ENCODE measurements at regions not wholly inside any gene's neighbourhood (a gene's known extent, or its start where the extent isn't known, plus 50 kb on each side); places are given as distances from the start of the nearest gene placed in this dataset.

- Histone ChIP-seq H3K9me3 (ENCODE audit: low read depth, low read length) (no peaks in the 10 kb centered on the region), H3K9ac (ENCODE audit: insufficient read length) (no peak overlapping the region), H3K36me3 (ENCODE audit: insufficient read depth, low read length) (no peaks in the 10 kb centered on the region), H3K27ac (no peak overlapping the region), H3K4me3 (no peak overlapping the region)
- TF ChIP-seq FOXP2 (optimal IDR thresholded peaks at IDR 0.05; ENCODE audit: control extremely low read depth, extremely low read length, insufficient read depth) (no peak), EZH2 (IDR thresholded peaks at IDR 0.05) (no peak), POLR2AphosphoS5 (IDR thresholded peaks at IDR 0.05; ENCODE audit: borderline replicate concordance, low read depth, low read length) (no peak)
- DNase-seq (ENCODE audit: low read depth, low spot score) = no peak
Observed at GRCh38 chr14:26828741-26829140, 230.9 kb upstream of the NOVA1 start.

GRCh38 chr14:26833621-26834176 lies 235.9 kb upstream of the NOVA1 start:
- no peak overlapping the region for H3K27ac ChIP-seq
- no peak for DNase-seq (ENCODE audit: low read depth, low spot score)
- no peak for TF ChIP-seq EZH2 (IDR thresholded peaks at IDR 0.05)
- TF ChIP-seq FOXP2 (optimal IDR thresholded peaks at IDR 0.05; ENCODE audit: control extremely low read depth, extremely low read length, insufficient read depth) = no peak
- TF ChIP-seq POLR2AphosphoS5 (IDR thresholded peaks at IDR 0.05; ENCODE audit: borderline replicate concordance, low read depth, low read length) = no peak
- no peaks in the 10 kb centered on the region for H3K36me3 ChIP-seq (ENCODE audit: insufficient read depth, low read length)
- no peaks in the 10 kb centered on the region for H3K9me3 ChIP-seq (ENCODE audit: low read depth, low read length)
- H3K9ac ChIP-seq (ENCODE audit: insufficient read length) = no peak overlapping the region
- H3K4me3 ChIP-seq = no peak overlapping the region

- H3K9ac ChIP-seq (ENCODE audit: insufficient read length) = no peak overlapping the region
- no peak for TF ChIP-seq EZH2 (IDR thresholded peaks at IDR 0.05)
- no peak for TF ChIP-seq FOXP2 (optimal IDR thresholded peaks at IDR 0.05; ENCODE audit: control extremely low read depth, extremely low read length, insufficient read depth)
- TF ChIP-seq POLR2AphosphoS5 (IDR thresholded peaks at IDR 0.05; ENCODE audit: borderline replicate concordance, low read depth, low read length) = no peak
- no peak for DNase-seq (ENCODE audit: low read depth, low spot score)
- no peaks in the 10 kb centered on the region for H3K9me3 ChIP-seq (ENCODE audit: low read depth, low read length)
- no peak overlapping the region for H3K27ac ChIP-seq
- no peaks in the 10 kb centered on the region for H3K36me3 ChIP-seq (ENCODE audit: insufficient read depth, low read length)
- H3K4me3 ChIP-seq = no peak overlapping the region
Observed at GRCh38 chr14:26835979-26836570, 238.2 kb upstream of the NOVA1 start.

- Histone ChIP-seq H3K9ac (ENCODE audit: insufficient read length) (no peak overlapping the region), H3K36me3 (ENCODE audit: insufficient read depth, low read length) (no peaks in the 10 kb centered on the region), H3K9me3 (ENCODE audit: low read depth, low read length) (no peaks in the 10 kb centered on the region), H3K27ac (no peak overlapping the region), H3K4me3 (no peak overlapping the region)
- no peak for DNase-seq (ENCODE audit: low read depth, low spot score)
- TF ChIP-seq POLR2AphosphoS5 (IDR thresholded peaks at IDR 0.05; ENCODE audit: borderline replicate concordance, low read depth, low read length) (no peak), EZH2 (IDR thresholded peaks at IDR 0.05) (no peak), FOXP2 (optimal IDR thresholded peaks at IDR 0.05; ENCODE audit: control extremely low read depth, extremely low read length, insufficient read depth) (no peak)
Observed at GRCh38 chr14:26839481-26839880, 241.6 kb upstream of the NOVA1 start.

GRCh38 chr14:26841326-26841725 lies 243.5 kb upstream of the NOVA1 start:
- TF ChIP-seq POLR2AphosphoS5 (IDR thresholded peaks at IDR 0.05; ENCODE audit: borderline replicate concordance, low read depth, low read length) (no peak), EZH2 (IDR thresholded peaks at IDR 0.05) (no peak), FOXP2 (optimal IDR thresholded peaks at IDR 0.05; ENCODE audit: control extremely low read depth, extremely low read length, insufficient read depth) (no peak)
- no peak overlapping the region for H3K4me3 ChIP-seq
- H3K27ac ChIP-seq = no peak overlapping the region
- no peaks in the 10 kb centered on the region for H3K9me3 ChIP-seq (ENCODE audit: low read depth, low read length)
- H3K9ac ChIP-seq (ENCODE audit: insufficient read length) = no peak overlapping the region
- H3K36me3 ChIP-seq (ENCODE audit: insufficient read depth, low read length) = no peaks in the 10 kb centered on the region
- DNase-seq (ENCODE audit: low read depth, low spot score) = no peak

- no peak overlapping the region for H3K4me3 ChIP-seq
- no peak overlapping the region for H3K9ac ChIP-seq (ENCODE audit: insufficient read length)
- no peaks in the 10 kb centered on the region for H3K36me3 ChIP-seq (ENCODE audit: insufficient read depth, low read length)
- H3K27ac ChIP-seq = no peak overlapping the region
- H3K9me3 ChIP-seq (ENCODE audit: low read depth, low read length) = no peaks in the 10 kb centered on the region
- TF ChIP-seq POLR2AphosphoS5 (IDR thresholded peaks at IDR 0.05; ENCODE audit: borderline replicate concordance, low read depth, low read length) = no peak
- TF ChIP-seq EZH2 (IDR thresholded peaks at IDR 0.05) = no peak
- no peak for TF ChIP-seq FOXP2 (optimal IDR thresholded peaks at IDR 0.05; ENCODE audit: control extremely low read depth, extremely low read length, insufficient read depth)
- no peak for DNase-seq (ENCODE audit: low read depth, low spot score)
Observed at GRCh38 chr14:26841920-26842741, 244.3 kb upstream of the NOVA1 start.

GRCh38 chr14:26845151-26845818 lies 247.5 kb upstream of the NOVA1 start:
- Histone ChIP-seq H3K9ac (ENCODE audit: insufficient read length) (no peak overlapping the region), H3K27ac (no peak overlapping the region), H3K36me3 (ENCODE audit: insufficient read depth, low read length) (no peaks in the 10 kb centered on the region), H3K9me3 (ENCODE audit: low read depth, low read length) (no peaks in the 10 kb centered on the region), H3K4me3 (no peak overlapping the region)
- TF ChIP-seq POLR2AphosphoS5 (IDR thresholded peaks at IDR 0.05; ENCODE audit: borderline replicate concordance, low read depth, low read length) = no peak
- DNase-seq (ENCODE audit: low read depth, low spot score) = no peak

- no peak overlapping the region for H3K27ac ChIP-seq
- no peaks in the 10 kb centered on the region for H3K9me3 ChIP-seq (ENCODE audit: low read depth, low read length)
- no peaks in the 10 kb centered on the region for H3K36me3 ChIP-seq (ENCODE audit: insufficient read depth, low read length)
- TF ChIP-seq POLR2AphosphoS5 (IDR thresholded peaks at IDR 0.05; ENCODE audit: borderline replicate concordance, low read depth, low read length) (no peak), FOXP2 (optimal IDR thresholded peaks at IDR 0.05; ENCODE audit: control extremely low read depth, extremely low read length, insufficient read depth) (no peak), EZH2 (IDR thresholded peaks at IDR 0.05) (no peak)
- no peak overlapping the region for H3K4me3 ChIP-seq
- H3K9ac ChIP-seq (ENCODE audit: insufficient read length) = no peak overlapping the region
- no peak for DNase-seq (ENCODE audit: low read depth, low spot score)
Observed at GRCh38 chr14:26846388-26846787, 248.6 kb upstream of the NOVA1 start.
